Effector memory CD4-positive, alpha-beta T cell (primary cell): ENCODE measurements at regions not wholly inside any gene's neighbourhood (a gene's known extent, or its start where the extent isn't known, plus 50 kb on each side); places are given as distances from the start of the nearest gene placed in this dataset.
"Not testable (repeated sequence)": the region's sequence is repeated elsewhere in the genome, so short reads cannot be mapped to it uniquely, and the experiment has no call there.

Source experiments
- DNase-seq, 3 donors: peaks; one replicate each; pipeline ENCODE4 v3.0.0-alpha.2; 2020
- H3K27ac ChIP-seq: 2 replicates; pipeline ENCODE4 v1.7.0; 2013; ENCODE audit warnings: mild to moderate bottlenecking, low read length, moderate library complexity; ENCODE audit not compliant: insufficient read depth, poor library complexity, severe bottlenecking
- H3K27me3 ChIP-seq: replicated peaks from 2 replicates; pipeline ENCODE4 v1.7.0; 2013; ENCODE audit warnings: mild to moderate bottlenecking, low read length; ENCODE audit not compliant: insufficient read depth, control insufficient read depth, poor library complexity, severe bottlenecking
- H3K36me3 ChIP-seq: 2 replicates; pipeline ENCODE4 v1.7.0; 2013; ENCODE audit warnings: mild to moderate bottlenecking, low read length, moderate library complexity; ENCODE audit not compliant: control insufficient read depth, insufficient read depth
- H3K4me1 ChIP-seq: 2 replicates; pipeline ENCODE4 v1.7.0; 2013; ENCODE audit warnings: low read length, mild to moderate bottlenecking; ENCODE audit not compliant: control insufficient read depth, insufficient read depth, poor library complexity, severe bottlenecking
- H3K4me3 ChIP-seq: 2 replicates; pipeline ENCODE4 v1.7.0; 2013; ENCODE audit warnings: low read length, low read depth, mild to moderate bottlenecking; ENCODE audit not compliant: insufficient read depth, poor library complexity, severe bottlenecking
- H3K9me3 ChIP-seq: 2 replicates; pipeline ENCODE4 v1.7.0; 2013; ENCODE audit warnings: mild to moderate bottlenecking, low read length, moderate library complexity; ENCODE audit not compliant: control insufficient read depth

- H3K36me3 ChIP-seq, H3K27ac ChIP-seq, DNase-seq, H3K9me3 ChIP-seq, H3K4me3 ChIP-seq, H3K27me3 ChIP-seq, H3K4me1 ChIP-seq: not testable (repeated sequence)
Measured at GRCh38 chr4:44964086-44964485, 237.7 kb upstream of the GNPDA2 start.

GRCh38 chr4:44961001-44961755 is 234.8 kb upstream of the GNPDA2 start:
- Histone ChIP-seq H3K9me3 (no peaks in the 10 kb centered on the region), H3K27me3 (no peaks in the 10 kb centered on the region), H3K36me3 (no peaks in the 10 kb centered on the region), H3K27ac (no peak overlapping the region), H3K4me3 (no peak overlapping the region), H3K4me1 (no peaks in the 10 kb centered on the region)
- no peak for DNase-seq

GRCh38 chr4:44931720-44932119 is 205.4 kb upstream of the GNPDA2 start:
- no peaks in the 10 kb centered on the region for H3K27me3 ChIP-seq
- H3K4me3 ChIP-seq = no peak overlapping the region
- H3K9me3 ChIP-seq = no peaks in the 10 kb centered on the region
- H3K36me3 ChIP-seq = no peaks in the 10 kb centered on the region
- H3K4me1 ChIP-seq = no peaks in the 10 kb centered on the region
- H3K27ac ChIP-seq = no peak overlapping the region
- no peak for DNase-seq

- Histone ChIP-seq H3K9me3 (no peaks in the 10 kb centered on the region), H3K36me3 (no peaks in the 10 kb centered on the region), H3K27ac (no peak overlapping the region), H3K4me1 (no peaks in the 10 kb centered on the region), H3K27me3 (no peaks in the 10 kb centered on the region), H3K4me3 (no peak overlapping the region)
- DNase-seq = no peak
Measured at GRCh38 chr4:44928785-44929184, 202.4 kb upstream of the GNPDA2 start.

- no peaks in the 10 kb centered on the region for H3K4me1 ChIP-seq
Measured at GRCh38 chr4:44927399-44928380, 201.3 kb upstream of the GNPDA2 start.

GRCh38 chr4:44916411-44916810 is 190.1 kb upstream of the GNPDA2 start:
- H3K27ac ChIP-seq = no peak overlapping the region
- no peak for DNase-seq
- no peaks in the 10 kb centered on the region for H3K36me3 ChIP-seq
- H3K4me1 ChIP-seq = no peaks in the 10 kb centered on the region
- H3K27me3 ChIP-seq = no peaks in the 10 kb centered on the region
- H3K4me3 ChIP-seq = no peak overlapping the region
- no peaks in the 10 kb centered on the region for H3K9me3 ChIP-seq

More at GRCh38 chr4:44927399-44928380, 201.3 kb upstream of the GNPDA2 start:
- Histone ChIP-seq H3K27me3 (no peaks in the 10 kb centered on the region), H3K9me3 (no peaks in the 10 kb centered on the region), H3K36me3 (no peaks in the 10 kb centered on the region), H3K4me3 (no peak overlapping the region), H3K27ac (no peak overlapping the region)
- no peak for DNase-seq

- Histone ChIP-seq H3K36me3 (no peaks in the 10 kb centered on the region), H3K27ac (no peak overlapping the region), H3K4me3 (no peak overlapping the region), H3K9me3 (no peaks in the 10 kb centered on the region), H3K27me3 (no peaks in the 10 kb centered on the region), H3K4me1 (no peaks in the 10 kb centered on the region)
- no peak for DNase-seq
Measured at GRCh38 chr4:44914748-44915147, 188.4 kb upstream of the GNPDA2 start.

- Histone ChIP-seq H3K27me3 (no peaks in the 10 kb centered on the region), H3K4me3 (no peak overlapping the region), H3K9me3 (no peaks in the 10 kb centered on the region), H3K36me3 (no peaks in the 10 kb centered on the region), H3K4me1 (no peaks in the 10 kb centered on the region), H3K27ac (no peak overlapping the region)
- DNase-seq = no peak
Measured at GRCh38 chr4:44914223-44914622, 187.9 kb upstream of the GNPDA2 start.

- Histone ChIP-seq H3K27ac (no peak overlapping the region), H3K9me3 (no peaks in the 10 kb centered on the region), H3K4me3 (no peak overlapping the region), H3K4me1 (no peaks in the 10 kb centered on the region), H3K27me3 (no peaks in the 10 kb centered on the region), H3K36me3 (no peaks in the 10 kb centered on the region)
- DNase-seq = no peak
Measured at GRCh38 chr4:44912980-44913379, 186.6 kb upstream of the GNPDA2 start.

- Histone ChIP-seq H3K4me3 (no peak overlapping the region), H3K9me3 (no peaks in the 10 kb centered on the region), H3K4me1 (no peaks in the 10 kb centered on the region), H3K36me3 (no peaks in the 10 kb centered on the region), H3K27me3 (no peaks in the 10 kb centered on the region), H3K27ac (no peak overlapping the region)
- no peak for DNase-seq
Measured at GRCh38 chr4:44908565-44908964, 182.2 kb upstream of the GNPDA2 start.
